Sigmoid colon (tissue), 4 donors: ENCODE measurements at regions not wholly inside any gene's neighbourhood (a gene's known extent, or its start where the extent isn't known, plus 50 kb on each side); places are given as distances from the start of the nearest gene placed in this dataset.
"Not testable (repeated sequence)": the region's sequence is repeated elsewhere in the genome, so short reads cannot be mapped to it uniquely, and the experiment has no call there.

Source experiments
- EP300 ChIP-seq, 4 donors: sonication (generic); formaldehyde crosslinking; IDR thresholded peaks; one replicate each; pipeline ENCODE4 v1.6.1; 2017; ENCODE audit warnings: antibody characterized with exemption in 4 of 4
- POLR2A ChIP-seq, 2 donors: fragments of 450-650 bp; IDR thresholded peaks; one replicate each; pipeline ENCODE4 v1.6.1; 2016; ENCODE audit warnings: antibody characterized with exemption in 2 of 2, mild to moderate bottlenecking in 2 of 2, moderate library complexity in 2 of 2
- POLR2AphosphoS5 ChIP-seq, 4 donors: sonication (generic); formaldehyde crosslinking; IDR thresholded peaks; one replicate each; pipeline ENCODE4 v1.6.1; 2017; ENCODE audit warnings: antibody characterized with exemption in 4 of 4
- TF ChIP-seq, protein P1 (sequence below), 4 experiments: fragments of 450-650 bp in 3 of 4; fragments of 200-600 bp in 1 of 4; IDR thresholded peaks; one replicate each; pipeline ENCODE4 v1.5.1; 2016 to 2019; ENCODE audit warnings: antibody characterized with exemption in 4 of 4, mild to moderate bottlenecking in 3 of 4, moderate library complexity in 2 of 4

GRCh38 chr21:9836547-9836946 lies 684.8 kb upstream of the TPTE start:
- not testable (repeated sequence) for TF ChIP-seq POLR2AphosphoS5, POLR2A, EP300 (IDR thresholded peaks at IDR 0.05)
- TF ChIP-seq, protein P1, sequence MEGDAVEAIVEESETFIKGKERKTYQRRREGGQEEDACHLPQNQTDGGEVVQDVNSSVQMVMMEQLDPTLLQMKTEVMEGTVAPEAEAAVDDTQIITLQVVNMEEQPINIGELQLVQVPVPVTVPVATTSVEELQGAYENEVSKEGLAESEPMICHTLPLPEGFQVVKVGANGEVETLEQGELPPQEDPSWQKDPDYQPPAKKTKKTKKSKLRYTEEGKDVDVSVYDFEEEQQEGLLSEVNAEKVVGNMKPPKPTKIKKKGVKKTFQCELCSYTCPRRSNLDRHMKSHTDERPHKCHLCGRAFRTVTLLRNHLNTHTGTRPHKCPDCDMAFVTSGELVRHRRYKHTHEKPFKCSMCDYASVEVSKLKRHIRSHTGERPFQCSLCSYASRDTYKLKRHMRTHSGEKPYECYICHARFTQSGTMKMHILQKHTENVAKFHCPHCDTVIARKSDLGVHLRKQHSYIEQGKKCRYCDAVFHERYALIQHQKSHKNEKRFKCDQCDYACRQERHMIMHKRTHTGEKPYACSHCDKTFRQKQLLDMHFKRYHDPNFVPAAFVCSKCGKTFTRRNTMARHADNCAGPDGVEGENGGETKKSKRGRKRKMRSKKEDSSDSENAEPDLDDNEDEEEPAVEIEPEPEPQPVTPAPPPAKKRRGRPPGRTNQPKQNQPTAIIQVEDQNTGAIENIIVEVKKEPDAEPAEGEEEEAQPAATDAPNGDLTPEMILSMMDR (IDR thresholded peaks at IDR 0.05) = not testable (repeated sequence)
